HG03108 (cell line): ENCODE measurements at regions not wholly inside any gene's neighbourhood (a gene's known extent, or its start where the extent isn't known, plus 50 kb on each side); places are given as distances from the start of the nearest gene placed in this dataset.
"Not testable (repeated sequence)": the region's sequence is repeated elsewhere in the genome, so short reads cannot be mapped to it uniquely, and the experiment has no call there.

Experiments used
- ATAC-seq: cut with Tn5 transposase; IDR thresholded peaks from one replicate; pipeline ENCODE4 v1.9.1; 2021; ENCODE audit warnings: moderate library complexity; ENCODE audit not compliant: unreplicated experiment

DNA sequence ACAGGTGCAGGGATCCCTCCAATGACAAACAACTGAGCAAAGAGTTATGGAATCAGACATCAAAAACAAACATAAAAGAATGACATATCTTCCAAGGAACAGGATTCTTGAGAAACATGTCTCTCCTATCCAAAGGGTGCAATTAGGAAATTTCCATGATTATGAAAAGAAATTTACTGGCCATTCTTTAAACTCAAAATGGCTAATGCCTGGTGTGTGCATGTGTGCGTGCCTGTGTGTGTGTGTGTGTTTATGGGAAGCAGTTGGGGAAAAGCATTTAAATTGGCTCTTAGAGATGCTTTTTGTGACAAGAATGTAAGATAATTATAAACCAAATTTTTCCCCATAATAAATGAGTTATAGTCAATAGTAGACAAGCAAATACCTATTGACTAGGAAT is 320.5 kb upstream of the THBS1 start:
- no peak for ATAC-seq

DNA sequence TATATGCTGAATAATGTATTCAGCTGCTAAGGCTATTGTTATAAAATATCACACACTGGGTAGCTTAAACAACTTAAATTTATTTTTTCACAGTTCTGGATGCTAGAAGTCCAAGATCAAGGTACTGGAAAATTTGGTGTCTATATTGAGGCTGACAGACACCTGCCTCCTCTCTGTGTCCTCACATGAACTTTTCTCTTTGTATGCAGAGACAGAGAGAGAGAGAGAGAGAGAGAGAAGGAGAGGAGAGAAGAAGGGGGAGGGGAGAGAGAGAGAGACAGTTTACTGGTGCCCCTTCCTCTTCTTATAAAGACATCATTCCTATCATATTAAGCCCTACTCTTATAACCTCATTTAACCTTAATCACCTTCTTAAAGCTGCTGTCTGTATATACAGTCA is 320.1 kb upstream of the THBS1 start:
- ATAC-seq = no peak

DNA sequence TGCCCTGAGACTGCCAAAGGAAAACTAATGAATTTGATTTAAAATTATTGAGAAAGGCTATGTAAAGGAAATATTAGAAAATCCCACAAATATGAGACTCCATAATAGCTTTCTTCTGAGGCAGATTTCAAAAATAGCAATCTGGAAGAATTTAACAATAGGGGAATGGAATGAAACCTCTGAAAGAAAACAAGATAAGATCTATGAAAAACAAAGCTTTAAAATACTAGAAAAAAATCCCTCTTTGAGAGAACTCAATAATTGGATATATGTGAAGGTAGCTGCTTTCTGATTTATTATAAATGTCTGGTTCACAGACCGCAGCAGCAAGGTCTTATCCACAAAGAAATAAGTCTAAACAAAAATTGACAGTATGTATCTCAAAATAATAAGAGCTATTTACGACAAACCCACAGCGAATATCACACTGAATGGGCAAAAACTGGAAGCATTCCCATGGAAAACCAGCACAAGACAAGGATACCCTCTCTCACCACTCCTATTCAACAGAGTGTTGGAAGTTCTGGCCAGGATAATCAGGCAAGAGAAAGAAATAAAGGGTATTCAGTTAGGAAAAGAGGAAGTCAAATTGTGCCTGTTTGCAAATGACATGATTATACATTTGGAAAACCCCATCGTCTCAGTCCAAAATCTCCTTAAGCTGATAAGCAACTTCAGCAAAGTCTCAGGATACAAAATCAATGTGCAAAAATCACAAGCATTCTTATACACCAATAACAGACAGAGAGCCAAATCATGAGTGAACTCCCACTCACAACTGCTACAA is 319.3 kb upstream of the THBS1 start:
- not testable (repeated sequence) for ATAC-seq

DNA sequence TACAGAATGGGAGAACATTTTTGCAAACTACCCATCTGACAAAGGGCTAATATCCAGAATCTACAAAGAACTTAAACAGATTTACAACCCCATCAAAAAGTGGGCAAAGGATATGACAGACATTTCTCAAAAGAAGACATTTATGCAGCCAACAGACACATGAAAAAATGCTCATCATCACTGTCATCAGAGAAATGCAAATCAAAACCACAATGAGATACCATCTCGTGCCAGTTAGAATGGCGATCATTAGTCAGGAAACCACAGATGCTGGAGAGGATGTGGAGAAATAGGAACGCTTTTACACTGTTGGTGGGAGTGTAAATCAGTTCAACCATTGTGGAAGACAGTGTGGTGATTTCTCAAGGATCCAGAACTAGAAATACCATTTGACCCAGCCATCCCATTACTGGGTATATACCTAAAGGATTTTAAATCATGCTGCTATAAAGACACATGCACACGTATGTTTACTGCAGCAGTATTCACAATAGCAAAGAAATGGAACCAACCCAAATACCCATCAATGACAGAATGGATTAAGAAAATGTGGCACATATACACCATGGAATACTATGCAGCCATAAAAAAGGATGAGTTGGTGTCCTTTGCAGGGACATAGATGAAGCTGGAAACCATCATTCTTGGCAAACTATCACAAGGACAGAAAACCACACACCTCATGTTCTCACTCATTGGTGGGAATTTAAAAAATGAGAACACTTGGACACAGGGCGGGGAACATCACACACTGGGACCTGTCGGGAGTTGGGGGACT is 317.7 kb upstream of the THBS1 start:
- not testable (repeated sequence) for ATAC-seq

DNA sequence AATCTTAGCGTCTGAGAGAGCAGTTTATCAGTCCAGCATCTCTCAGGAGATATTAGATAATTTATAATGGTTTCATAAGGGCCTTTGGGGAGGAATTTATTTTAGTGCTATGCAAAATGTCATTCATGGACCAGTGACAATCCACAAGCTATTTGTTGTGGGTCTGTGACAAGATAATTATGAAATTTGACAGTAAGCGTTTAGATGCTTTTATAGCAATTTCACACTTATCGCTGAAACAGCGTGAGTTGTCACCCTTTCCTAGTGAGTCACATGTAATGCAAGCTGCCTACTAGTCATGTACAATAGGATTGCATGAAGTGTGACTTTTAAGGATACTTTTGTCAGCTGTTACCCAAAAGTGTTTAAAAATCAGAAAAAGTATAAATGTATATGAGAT is 315.6 kb upstream of the THBS1 start:
- ATAC-seq = no peak

DNA sequence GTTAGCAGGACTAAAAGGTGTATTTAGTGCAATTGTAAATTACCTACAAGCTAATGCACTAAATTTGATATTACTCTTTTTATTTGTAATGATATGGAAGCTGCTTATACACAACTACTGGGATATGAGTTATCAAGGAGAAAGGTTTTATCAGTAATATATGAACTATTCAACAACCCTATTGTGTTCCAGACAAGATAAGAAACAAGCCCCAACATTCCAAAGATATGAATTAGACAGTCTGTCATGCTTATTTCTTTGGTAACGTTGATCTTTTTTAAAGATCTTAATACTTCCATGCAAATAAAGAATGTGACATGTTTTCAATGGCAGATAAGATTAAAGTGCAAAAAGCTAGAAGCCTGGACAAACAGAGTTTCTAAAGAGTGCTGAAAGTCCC is 314.0 kb upstream of the THBS1 start:
- no peak for ATAC-seq

DNA sequence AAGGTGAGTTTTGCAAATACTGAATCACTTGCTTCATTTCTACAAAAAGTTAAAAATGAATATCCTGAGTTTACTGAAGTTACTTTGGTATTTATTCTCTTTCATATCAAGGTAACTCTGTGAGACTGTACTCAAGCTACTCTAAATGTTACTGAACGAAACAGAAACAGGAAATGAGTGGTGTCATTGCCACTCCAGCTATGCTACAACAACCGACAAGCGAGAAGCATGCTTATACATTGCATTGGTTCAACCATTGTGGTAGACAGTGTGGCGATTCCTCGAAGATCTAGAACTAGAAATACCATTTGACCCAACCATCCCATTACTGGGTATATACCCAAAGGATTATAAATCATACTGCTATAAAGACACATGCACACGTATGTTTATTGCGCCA is 313.2 kb upstream of the THBS1 start:
- no peak for ATAC-seq

DNA sequence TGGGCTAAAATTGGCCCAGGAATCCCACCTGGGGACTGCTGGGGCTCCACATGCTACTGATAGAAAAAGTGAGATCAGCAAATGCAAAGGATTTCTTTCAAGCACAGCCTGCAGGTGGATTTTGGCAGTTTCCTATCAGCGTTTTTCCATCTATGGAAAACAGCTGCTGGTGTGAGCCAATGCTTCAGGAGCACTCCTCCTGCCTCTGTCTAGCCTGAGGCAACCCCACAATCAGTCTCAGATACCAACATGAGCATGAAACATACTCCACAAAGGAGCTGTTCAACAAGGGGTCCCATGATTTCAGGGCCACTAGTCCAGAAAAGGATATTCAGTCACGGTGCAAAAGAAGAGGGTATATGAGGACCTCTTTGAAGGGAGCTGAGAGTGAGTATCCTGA is 311.5 kb upstream of the THBS1 start:
- no peak for ATAC-seq

DNA sequence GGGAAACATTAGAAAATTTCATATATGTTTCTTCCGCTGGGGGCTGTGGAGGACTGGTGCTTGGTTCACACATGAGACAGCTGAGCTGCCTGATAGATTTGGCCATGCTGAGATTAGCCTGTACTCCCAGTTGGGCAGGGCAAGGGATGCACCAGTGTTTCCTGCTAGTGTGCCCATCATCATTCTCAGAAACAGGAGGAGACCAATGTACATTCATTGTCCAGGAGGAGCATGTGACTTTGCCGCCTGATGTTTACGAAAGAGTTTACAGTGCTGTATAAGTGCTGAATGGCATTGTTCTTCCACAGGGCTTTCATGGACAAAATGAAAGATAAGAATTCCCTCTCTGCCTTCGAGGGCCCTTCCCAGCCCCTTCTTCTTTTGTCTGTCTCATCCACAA is 311.1 kb upstream of the THBS1 start:
- ATAC-seq = no peak

DNA sequence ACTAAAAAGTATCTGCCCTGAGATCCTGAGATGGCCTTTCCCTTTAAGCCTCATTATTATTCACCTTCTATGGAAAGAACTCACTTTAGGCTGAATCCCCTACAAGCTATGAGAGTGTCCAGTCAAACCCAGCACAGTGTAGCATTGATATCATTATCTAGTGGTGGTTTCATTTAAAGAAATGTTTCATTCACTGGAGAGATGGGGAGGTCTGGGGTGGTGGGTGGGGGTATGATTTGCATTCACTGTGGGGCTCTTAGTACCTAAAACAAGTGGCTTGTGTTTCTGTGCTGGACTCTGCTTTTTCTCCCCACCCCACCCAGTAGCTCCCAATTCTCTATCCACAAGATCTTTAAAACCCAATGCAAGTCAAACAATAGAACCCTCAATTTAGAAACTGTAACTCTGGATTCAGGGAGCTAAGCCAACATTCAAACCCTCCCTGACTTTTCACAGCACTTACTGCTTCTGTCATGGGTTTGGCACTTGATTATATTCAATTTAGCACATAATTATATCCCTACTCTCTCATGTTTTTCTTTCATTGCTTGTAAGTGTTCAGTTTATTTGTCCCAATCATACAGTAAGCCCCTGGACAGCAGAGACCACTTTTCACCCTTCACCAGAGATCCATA is 310.5 kb upstream of the THBS1 start:
- ATAC-seq = no peak

DNA sequence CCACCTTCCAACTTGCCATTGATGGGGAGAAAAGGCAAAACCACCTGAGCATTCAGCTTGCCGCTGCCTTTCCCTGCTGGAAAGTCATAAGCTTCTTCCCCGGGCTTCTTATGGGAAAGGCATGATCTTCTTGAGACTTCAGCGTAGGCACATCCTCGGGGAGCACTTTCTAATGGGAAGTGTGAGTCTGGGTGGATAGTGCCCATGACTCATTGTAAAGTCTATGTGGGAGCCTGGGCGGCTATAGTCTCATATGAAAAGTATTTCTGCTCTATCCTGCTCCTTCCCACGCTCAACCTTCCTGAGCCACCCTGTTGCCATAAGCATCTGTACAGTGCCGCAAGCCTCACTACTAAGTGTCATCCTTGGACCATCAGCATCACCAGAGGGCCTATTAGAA is 309.9 kb upstream of the THBS1 start:
- ATAC-seq = no peak

DNA sequence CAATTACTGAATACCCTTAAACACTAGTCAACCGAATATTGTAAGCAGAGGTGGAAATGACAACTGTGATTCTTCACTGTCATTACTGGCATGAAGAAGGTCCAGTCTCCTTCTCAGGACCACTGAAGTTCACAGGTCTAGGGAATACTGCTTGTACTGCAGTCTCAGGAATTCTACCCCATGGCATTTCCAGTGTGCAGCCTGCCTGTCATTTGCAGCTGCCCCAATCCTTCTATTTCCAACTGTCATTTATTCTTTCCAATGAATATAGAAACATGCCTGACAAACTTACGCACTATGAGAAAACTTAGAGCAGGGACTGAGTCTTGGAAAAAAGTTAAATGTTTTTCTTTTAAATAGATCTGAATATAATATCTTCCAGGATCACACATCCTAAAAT is 308.0 kb upstream of the THBS1 start:
- ATAC-seq = no peak

DNA sequence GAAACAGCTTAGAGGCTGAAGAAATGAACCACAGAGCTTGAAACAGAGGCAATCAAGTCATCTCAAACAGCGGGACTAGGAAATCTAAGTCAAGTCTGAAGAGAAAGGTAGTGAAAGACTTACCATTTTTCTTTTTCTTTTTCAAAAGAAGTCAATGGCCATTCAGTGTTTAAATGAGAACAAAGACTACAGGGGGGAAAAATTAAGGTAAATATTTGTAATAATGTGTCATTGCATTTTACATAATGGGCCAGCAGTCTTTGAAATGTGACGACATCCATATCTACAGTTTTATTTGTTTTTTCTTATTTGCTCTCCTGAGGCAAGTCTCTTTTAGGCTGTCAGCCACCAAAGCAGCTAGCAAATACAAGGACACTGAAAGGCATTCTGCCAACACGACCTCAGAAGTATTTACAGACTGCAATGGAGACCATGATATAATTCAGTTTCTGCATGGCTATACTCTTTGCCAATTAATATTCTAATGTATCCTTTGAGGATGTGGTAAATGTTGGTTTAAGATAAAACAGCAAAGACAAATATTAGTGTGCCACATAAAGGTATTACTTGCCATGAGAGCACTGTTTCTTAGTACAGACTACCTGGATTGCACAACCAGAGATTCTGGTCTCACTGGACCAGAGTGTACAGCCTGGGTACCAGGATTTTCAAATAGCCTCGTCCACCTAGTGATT is 307.0 kb upstream of the THBS1 start:
- ATAC-seq = no peak

DNA sequence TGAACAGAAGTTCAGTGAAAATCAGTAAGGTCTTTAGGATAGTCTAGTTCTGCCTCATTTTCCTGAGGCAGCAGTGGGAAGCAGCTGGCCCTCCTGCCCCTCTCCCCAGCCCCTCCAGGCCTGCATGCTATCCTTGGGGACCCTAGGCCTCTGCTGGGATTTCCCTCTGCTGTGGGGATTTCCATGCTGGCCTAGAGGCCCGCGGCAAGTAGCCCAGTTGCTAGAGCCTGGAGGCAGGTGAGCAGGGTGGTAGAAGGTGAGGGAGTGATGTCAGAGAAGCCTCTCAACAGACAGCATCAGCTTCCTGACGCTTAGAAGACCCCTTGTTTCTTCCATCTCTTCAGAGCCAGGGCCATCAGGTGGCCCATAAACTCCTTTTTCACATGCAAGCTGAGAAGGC is 305.8 kb upstream of the THBS1 start:
- ATAC-seq = no peak

DNA sequence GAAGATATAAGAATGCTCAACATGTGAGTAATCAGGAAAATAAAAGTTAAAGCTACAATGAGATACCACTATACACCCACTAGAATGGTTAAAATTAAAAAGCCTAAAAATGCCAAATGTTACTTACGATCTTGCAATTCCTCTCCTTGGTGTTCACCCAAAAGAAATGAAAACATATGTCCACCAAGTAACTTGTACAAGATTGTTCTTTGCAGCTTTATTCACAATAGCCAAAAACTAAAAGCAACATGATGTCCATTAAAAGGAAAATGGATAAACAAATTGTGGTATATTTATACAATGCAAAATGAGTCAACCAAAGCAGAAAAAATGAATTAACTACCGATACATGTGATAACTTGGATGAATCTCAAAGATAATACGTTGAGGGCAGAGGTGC is 301.6 kb upstream of the THBS1 start:
- no peak for ATAC-seq

DNA sequence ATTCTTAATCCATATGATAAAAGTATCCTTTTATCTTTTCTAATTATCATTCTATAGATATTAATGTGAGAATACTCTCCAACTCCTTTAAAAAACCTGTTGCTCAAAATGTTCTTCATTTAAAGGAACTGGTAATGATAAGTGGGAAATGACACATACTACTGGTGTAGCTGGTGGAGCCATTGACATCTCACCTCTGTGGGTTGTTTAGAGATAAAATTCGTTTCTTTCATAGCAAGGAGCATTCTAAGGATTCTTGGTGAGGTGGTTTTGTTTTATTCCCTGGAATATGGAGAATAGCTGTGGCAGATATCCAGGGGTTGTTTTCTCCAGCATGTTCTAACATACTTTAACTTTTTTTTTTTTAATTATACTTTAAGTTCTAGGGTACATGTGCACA is 299.8 kb upstream of the THBS1 start:
- no peak for ATAC-seq

DNA sequence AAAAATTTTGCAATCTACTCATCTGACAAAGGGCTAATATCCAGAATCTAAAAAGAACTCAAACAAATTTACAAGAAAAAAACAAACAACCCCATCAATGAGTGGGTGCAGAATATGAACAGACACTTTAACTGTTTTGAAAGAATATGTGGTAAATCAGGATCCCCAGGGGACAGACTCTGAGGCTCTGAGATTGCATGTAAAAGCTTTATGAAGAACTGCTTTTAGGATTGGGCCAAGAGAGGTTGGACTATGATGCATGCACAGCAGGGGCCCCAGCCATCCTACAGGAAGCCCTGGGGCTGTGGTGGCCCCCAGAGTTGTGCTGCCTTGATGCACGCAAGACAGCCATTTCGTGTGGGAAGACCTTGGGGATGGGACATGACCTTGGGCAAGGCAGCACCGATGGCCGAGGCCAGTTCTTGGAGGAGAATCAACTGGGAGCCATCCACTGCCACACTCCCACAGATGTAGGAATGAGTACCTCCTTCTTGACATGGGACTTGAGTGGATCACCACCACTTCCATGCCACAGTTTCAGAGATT is 298.1 kb upstream of the THBS1 start:
- ATAC-seq = no peak

DNA sequence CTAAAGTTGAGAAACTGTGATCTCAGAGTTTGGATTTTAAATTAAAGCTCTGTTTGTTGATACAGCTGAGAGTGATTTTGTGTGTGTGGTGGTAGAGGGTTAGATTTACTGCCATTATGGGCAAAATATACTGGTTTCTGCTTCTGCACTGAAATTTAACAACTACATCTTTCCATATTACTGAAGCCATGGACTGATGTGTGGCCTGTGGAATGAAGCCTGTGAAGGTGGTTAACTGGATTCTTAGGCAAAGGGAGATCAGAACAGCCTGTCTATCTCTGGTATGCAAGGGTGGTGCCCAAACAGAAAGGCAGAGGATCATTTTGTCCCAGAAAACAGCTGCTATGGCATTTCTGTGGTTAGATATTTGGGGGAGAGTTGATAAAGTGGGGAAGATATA is 297.3 kb upstream of the THBS1 start:
- no peak for ATAC-seq

DNA sequence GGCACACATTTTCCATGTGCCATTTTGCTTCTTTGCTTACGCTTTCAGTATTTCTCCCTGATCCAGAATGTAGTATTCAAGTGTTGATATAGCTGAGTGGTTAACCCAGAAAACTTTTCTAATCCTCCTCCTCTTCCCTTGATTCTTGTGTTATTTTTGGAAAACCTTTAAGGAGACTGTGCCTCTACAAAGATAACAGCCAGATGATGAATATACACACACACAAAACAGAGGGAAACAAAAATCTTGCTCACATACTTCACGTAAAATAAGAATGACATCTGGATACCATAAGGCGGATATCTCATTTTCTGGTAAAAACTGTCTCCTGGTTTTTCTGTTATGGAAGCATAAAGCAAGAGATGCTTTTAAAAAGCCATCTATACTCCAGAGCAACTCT is 295.8 kb upstream of the THBS1 start:
- no peak for ATAC-seq

DNA sequence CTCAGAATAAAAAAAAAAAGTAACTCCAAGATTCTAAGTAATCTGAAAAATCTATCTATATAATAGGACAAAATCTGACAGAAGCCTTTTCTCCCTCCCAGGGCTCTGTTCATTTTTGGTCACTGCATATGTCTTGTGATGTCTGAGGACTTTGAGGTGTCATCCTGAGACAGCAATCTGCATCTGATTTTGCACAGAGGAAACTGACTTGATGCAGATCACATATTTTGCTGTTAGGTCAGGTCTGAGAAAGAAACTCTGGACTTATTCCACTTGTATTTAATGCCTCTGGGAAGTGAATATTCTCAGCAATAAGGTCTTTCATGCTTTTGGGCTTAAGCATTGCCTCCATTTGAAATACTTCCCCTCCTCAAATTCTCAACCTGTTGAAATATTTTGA is 295.2 kb upstream of the THBS1 start:
- no peak for ATAC-seq

DNA sequence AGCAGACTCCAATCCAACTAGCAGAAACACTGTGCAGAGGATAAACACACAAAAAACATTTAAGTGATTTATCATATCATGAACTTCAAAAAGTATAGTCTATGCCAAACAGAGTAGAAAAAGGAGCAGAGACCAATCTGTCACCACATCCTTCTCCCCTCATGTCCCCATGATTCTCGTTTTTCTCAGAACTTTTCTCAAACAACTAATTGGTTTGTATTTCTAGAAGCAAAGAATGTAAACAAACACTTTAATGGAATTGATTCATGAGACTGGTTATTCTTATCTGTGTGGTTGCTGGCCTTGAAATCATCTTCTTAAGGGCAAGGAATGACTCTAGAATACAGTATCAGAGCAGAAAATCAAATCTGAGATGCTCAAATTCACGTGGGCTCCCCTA is 294.2 kb upstream of the THBS1 start:
- no peak for ATAC-seq
